ENCODE measurements at regions not wholly inside any gene's neighbourhood (a gene's known extent, or its start where the extent isn't known, plus 50 kb on each side); places are given as distances from the start of the nearest gene placed in this dataset.

DNA sequence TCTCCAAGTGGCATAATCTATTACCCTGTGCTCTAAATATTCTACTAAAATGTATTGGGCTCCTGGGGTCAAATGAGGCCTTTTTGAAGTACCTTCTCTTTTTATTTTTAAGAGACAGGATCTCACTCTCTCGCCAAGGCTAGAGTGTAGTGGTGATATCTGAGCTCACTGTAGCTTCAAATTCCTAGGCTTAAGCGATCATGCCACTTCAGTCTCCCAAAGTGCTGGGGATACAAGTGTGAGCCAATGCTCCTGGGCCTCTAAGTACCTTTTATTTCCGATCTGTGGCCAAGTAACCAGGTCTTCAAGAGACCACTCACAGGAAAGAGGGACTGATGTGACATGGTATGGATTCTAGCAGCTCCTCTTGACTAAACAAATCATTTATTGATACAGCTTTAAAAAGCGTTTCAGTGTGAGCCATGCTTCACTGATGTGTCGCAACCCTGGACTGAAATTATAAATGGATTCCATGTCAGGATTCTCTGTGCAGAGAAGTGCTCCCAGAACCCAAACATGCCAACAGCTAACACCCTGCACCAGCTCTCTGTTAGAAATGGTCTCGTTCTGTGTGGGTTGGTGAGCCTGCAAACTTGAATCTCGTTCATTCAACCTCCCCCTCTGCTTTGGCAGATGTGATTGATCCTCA, 477.8 kb downstream of the HINT1 start:
- H3K27ac ChIP-seq (ENCODE audit: low read length): no peak overlapping the region
- no peaks in the 10 kb centered on the region for H3K36me3 ChIP-seq (ENCODE audit: control insufficient read depth in 2 of 2, insufficient read depth in 2 of 2, low read length in 2 of 2)
- H3K4me3 ChIP-seq (ENCODE audit: low read length in 2 of 2): no peak overlapping the region

DNA sequence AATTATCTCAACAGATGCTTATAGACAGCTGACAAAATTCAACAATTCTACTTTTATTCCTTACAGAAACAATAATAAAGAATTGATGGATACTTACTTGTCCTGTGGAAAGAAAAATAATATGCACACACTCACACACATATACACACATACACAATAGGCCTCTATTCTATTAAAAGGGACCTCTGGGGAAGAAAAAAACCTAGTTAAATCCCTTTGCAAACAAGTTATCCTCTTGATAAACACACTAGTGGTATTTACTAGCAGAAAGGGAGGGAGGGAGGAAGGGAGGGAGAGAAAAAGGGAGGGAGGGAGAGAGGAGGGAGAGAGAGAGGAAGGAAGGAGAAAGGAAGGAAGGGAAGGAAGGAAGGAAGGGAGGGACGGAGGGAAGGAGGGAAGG, 486.4 kb downstream of the HINT1 start:
- no peak overlapping the region for H3K4me3 ChIP-seq (ENCODE audit: low read length in 2 of 2)
- no peaks in the 10 kb centered on the region for H3K27me3 ChIP-seq (ENCODE audit: control insufficient read depth in 1 of 2, insufficient read depth in 2 of 2, low read length in 2 of 2)
- no peak overlapping the region for H3K27ac ChIP-seq (ENCODE audit: low read length)
- no peaks in the 10 kb centered on the region for H3K36me3 ChIP-seq (ENCODE audit: control insufficient read depth in 2 of 2, insufficient read depth in 2 of 2, low read length in 2 of 2)
- H3K9ac ChIP-seq (ENCODE audit: low read length in 2 of 2): no peak overlapping the region
- H3K4me1 ChIP-seq (ENCODE audit: control insufficient read depth, insufficient read depth, low read length): no peaks in the 10 kb centered on the region
- H3K9me3 ChIP-seq (ENCODE audit: control insufficient read depth in 2 of 2, low read length in 2 of 2): no peaks in the 10 kb centered on the region

More for the DNA sequence above, 477.8 kb downstream of the HINT1 start:
- Histone ChIP-seq H3K4me1 (ENCODE audit: control insufficient read depth, insufficient read depth, low read length) (no peaks in the 10 kb centered on the region), H3K9ac (ENCODE audit: low read length in 2 of 2) (no peak overlapping the region), H3K9me3 (ENCODE audit: control insufficient read depth in 2 of 2, low read length in 2 of 2) (no peaks in the 10 kb centered on the region), H3K27me3 (ENCODE audit: control insufficient read depth in 1 of 2, insufficient read depth in 2 of 2, low read length in 2 of 2) (no peaks in the 10 kb centered on the region)

DNA sequence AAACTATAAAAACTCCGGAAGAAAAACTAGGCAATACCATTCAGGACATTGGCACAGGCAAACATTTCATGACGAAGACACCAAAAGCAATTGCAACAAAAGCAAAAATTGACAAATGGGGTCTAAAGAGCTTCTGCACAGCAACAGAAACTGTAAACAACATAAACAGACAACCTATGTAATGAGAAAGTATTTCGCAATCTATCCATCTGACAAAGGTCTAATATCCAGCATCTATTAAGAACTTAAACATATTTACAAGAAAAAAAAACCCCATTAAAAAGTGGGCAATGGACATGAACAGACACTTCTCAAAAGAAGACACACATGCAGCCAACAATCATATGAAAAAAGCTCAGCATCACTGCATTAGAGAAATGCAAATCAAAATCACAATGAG, 498.6 kb downstream of the HINT1 start:
- Histone ChIP-seq H3K27me3 (ENCODE audit: control insufficient read depth in 1 of 2, insufficient read depth in 2 of 2, low read length in 2 of 2) (no peaks in the 10 kb centered on the region), H3K9ac (ENCODE audit: low read length in 2 of 2) (no peak overlapping the region), H3K4me1 (ENCODE audit: control insufficient read depth, insufficient read depth, low read length) (no peaks in the 10 kb centered on the region), H3K9me3 (ENCODE audit: control insufficient read depth in 2 of 2, low read length in 2 of 2) (no peaks in the 10 kb centered on the region), H3K36me3 (ENCODE audit: control insufficient read depth in 2 of 2, insufficient read depth in 2 of 2, low read length in 2 of 2) (no peaks in the 10 kb centered on the region), H3K4me3 (ENCODE audit: low read length in 2 of 2) (no peak overlapping the region), H3K27ac (ENCODE audit: low read length) (no peak overlapping the region)

DNA sequence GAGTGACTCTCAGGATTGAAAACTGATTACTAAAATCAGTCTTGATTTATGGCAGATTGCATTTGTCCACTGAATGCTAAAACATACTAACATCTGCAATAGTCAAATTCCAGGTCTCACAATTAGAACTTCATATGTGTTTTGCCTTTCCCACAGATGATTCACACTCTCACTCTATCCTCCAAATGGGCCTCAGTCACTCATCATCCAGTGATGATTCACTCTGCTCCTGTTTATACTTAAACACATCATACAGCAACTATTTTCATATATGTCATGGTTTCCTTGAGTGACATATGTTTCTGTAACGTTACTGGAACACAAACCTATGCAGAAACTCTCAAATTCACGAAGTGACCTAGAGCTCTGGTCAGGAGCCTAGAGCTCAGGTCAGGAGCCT, 512.9 kb downstream of the HINT1 start:
- no peaks in the 10 kb centered on the region for H3K9me3 ChIP-seq (ENCODE audit: control insufficient read depth in 2 of 2, low read length in 2 of 2)
- no peak overlapping the region for H3K27ac ChIP-seq (ENCODE audit: low read length)
- no peaks in the 10 kb centered on the region for H3K36me3 ChIP-seq (ENCODE audit: control insufficient read depth in 2 of 2, insufficient read depth in 2 of 2, low read length in 2 of 2)
- H3K4me3 ChIP-seq (ENCODE audit: low read length in 2 of 2): no peak overlapping the region
- no peak overlapping the region for H3K9ac ChIP-seq (ENCODE audit: low read length in 2 of 2)
- H3K4me1 ChIP-seq (ENCODE audit: control insufficient read depth, insufficient read depth, low read length): no peaks in the 10 kb centered on the region
- H3K27me3 ChIP-seq (ENCODE audit: control insufficient read depth in 1 of 2, insufficient read depth in 2 of 2, low read length in 2 of 2): no peaks in the 10 kb centered on the region

DNA sequence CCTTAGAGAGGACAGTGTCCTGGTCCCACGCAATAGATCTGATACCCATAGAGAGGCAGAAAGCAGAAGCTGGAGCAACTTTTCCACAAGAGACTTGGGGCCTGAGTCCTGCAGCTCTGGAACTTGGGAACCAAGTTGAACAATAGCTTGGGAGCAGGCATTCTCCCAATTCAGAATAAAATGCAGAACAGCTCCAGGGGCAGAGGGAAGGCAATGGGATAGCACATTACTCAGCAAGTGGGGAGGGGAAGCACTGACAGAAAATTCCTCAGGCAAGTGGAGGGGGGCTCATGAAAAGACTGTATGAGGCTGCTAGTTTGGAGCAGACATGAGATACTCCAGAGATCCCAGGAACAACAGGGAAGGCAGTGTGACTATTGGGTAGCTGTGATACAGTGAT, 513.6 kb downstream of the HINT1 start:
- Histone ChIP-seq H3K4me1 (ENCODE audit: control insufficient read depth, insufficient read depth, low read length) (no peaks in the 10 kb centered on the region), H3K9me3 (ENCODE audit: control insufficient read depth in 2 of 2, low read length in 2 of 2) (no peaks in the 10 kb centered on the region), H3K36me3 (ENCODE audit: control insufficient read depth in 2 of 2, insufficient read depth in 2 of 2, low read length in 2 of 2) (no peaks in the 10 kb centered on the region), H3K9ac (ENCODE audit: low read length in 2 of 2) (no peak overlapping the region), H3K27me3 (ENCODE audit: control insufficient read depth in 1 of 2, insufficient read depth in 2 of 2, low read length in 2 of 2) (no peaks in the 10 kb centered on the region), H3K27ac (ENCODE audit: low read length) (no peak overlapping the region), H3K4me3 (ENCODE audit: low read length in 2 of 2) (no peak overlapping the region)

DNA sequence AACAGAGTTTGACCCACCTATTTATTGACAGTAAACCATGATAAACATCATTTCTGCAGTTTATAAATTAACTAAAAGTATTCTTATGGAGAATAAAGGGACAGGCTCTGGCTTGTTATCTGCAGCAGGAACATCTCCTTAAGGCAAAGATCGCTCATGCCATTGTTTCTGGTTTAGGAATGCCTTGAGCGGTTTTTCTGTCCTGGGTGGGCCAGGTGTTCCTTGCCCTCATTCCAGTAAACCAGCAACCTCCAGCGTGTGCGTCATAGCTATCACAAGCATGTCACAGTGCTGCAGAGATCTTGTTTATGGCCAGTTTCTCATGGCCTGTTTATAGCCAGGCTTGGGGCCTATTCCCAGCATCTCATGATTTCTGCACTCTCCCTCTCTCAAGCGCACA, 521.7 kb downstream of the HINT1 start:
- Histone ChIP-seq H3K36me3 (ENCODE audit: control insufficient read depth in 2 of 2, insufficient read depth in 2 of 2, low read length in 2 of 2) (no peaks in the 10 kb centered on the region), H3K9ac (ENCODE audit: low read length in 2 of 2) (no peak overlapping the region), H3K27ac (ENCODE audit: low read length) (no peak overlapping the region), H3K9me3 (ENCODE audit: control insufficient read depth in 2 of 2, low read length in 2 of 2) (peaks cover 0 to 2% of the 10 kb centered on the region in 2 donors), H3K4me1 (ENCODE audit: control insufficient read depth, insufficient read depth, low read length) (no peaks in the 10 kb centered on the region), H3K4me3 (ENCODE audit: low read length in 2 of 2) (no peak overlapping the region), H3K27me3 (ENCODE audit: control insufficient read depth in 1 of 2, insufficient read depth in 2 of 2, low read length in 2 of 2) (no peaks in the 10 kb centered on the region)

DNA sequence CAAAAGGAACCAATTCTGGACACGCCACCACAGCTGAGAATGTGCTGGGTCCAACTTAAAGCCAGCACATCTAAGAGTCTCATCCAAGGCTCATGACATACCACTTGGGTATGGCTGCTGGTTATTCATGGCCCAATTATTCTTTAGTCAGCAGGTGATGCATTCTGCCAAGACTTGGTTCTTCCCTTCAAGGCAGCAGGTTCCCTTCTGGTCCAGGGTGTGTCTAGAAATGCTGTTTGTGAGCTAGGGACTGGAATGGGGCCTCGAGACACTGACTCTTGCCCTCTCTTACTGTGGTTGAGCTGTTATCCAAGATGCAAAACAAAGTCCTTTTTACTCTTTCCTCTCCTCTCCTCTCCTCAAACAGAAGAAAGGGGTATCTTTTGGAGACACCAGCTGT, 522.6 kb downstream of the HINT1 start:
- Histone ChIP-seq H3K36me3 (ENCODE audit: control insufficient read depth in 2 of 2, insufficient read depth in 2 of 2, low read length in 2 of 2) (no peaks in the 10 kb centered on the region), H3K4me3 (ENCODE audit: low read length in 2 of 2) (no peak overlapping the region), H3K27ac (ENCODE audit: low read length) (no peak overlapping the region), H3K4me1 (ENCODE audit: control insufficient read depth, insufficient read depth, low read length) (no peaks in the 10 kb centered on the region), H3K27me3 (ENCODE audit: control insufficient read depth in 1 of 2, insufficient read depth in 2 of 2, low read length in 2 of 2) (no peaks in the 10 kb centered on the region), H3K9ac (ENCODE audit: low read length in 2 of 2) (no peak overlapping the region), H3K9me3 (ENCODE audit: control insufficient read depth in 2 of 2, low read length in 2 of 2) (peaks cover 0 to 2% of the 10 kb centered on the region in 2 donors)

DNA sequence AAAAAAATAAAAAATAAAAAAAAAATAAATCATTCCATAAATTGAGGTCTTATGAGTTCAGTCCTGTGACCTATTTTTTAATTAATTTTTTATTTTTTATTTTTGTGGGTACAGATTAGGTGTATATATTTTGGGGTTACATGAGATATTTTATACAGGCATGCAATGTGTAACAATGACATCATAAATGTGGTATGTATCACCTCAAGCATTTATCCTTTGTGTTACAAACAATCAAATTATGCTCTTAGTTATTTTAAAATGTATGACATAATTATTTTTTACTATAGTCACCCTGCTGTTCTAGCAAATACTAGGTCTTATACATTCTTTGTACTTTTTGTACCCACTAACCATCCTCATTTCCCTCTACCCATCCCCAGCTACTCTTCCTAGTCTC, 537.9 kb downstream of the HINT1 start:
- no peak overlapping the region for H3K9ac ChIP-seq (ENCODE audit: low read length in 2 of 2)
- H3K27me3 ChIP-seq (ENCODE audit: control insufficient read depth in 1 of 2, insufficient read depth in 2 of 2, low read length in 2 of 2): no peaks in the 10 kb centered on the region
- H3K9me3 ChIP-seq (ENCODE audit: control insufficient read depth in 2 of 2, low read length in 2 of 2): no peaks in the 10 kb centered on the region
- H3K36me3 ChIP-seq (ENCODE audit: control insufficient read depth in 2 of 2, insufficient read depth in 2 of 2, low read length in 2 of 2): no peaks in the 10 kb centered on the region
- no peaks in the 10 kb centered on the region for H3K4me1 ChIP-seq (ENCODE audit: control insufficient read depth, insufficient read depth, low read length)
- H3K27ac ChIP-seq (ENCODE audit: low read length): no peak overlapping the region
- no peak overlapping the region for H3K4me3 ChIP-seq (ENCODE audit: low read length in 2 of 2)

DNA sequence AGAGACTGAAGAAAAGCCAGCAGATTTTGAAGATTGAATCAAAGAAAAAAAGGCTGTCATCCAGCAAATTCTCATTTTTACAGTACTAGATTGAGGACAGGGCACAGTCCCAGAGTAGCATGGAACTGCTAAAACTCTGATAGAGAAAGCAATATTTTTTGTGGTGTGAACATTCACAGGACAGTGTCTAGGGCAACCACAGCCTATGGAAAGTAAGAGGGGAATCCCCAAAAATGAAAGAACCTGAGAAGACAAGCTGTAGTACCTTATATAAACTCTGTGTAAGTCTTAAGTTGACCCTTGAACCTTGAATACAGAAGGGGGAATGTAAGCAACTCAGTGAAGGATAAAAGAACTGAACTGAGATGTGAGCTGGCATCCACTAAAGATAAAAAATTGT, 540.3 kb downstream of the HINT1 start:
- Histone ChIP-seq H3K27me3 (ENCODE audit: control insufficient read depth in 1 of 2, insufficient read depth in 2 of 2, low read length in 2 of 2) (no peaks in the 10 kb centered on the region), H3K9me3 (ENCODE audit: control insufficient read depth in 2 of 2, low read length in 2 of 2) (no peaks in the 10 kb centered on the region), H3K4me3 (ENCODE audit: low read length in 2 of 2) (no peak overlapping the region), H3K36me3 (ENCODE audit: control insufficient read depth in 2 of 2, insufficient read depth in 2 of 2, low read length in 2 of 2) (no peaks in the 10 kb centered on the region), H3K4me1 (ENCODE audit: control insufficient read depth, insufficient read depth, low read length) (no peaks in the 10 kb centered on the region), H3K9ac (ENCODE audit: low read length in 2 of 2) (no peak overlapping the region), H3K27ac (ENCODE audit: low read length) (no peak overlapping the region)

DNA sequence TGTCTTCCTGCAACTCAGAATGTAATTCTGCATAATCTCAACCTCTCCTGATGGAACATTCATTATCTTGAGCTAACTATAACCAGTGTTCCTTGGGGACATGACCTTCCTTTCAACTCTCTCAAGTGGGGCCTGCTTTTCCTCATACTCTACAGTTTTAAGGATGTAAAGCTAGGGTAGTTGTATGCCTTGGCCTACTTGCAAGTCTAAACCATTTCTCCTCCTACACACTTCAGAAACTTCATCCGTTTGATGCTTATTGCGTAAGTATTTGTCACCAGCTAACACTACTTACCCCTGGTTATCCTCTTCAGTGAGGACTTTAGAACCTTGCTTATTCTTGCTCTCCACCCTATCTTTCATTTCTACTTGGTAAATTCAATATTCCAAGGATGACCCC, 548.9 kb downstream of the HINT1 start:
- Histone ChIP-seq H3K27me3 (ENCODE audit: control insufficient read depth in 1 of 2, insufficient read depth in 2 of 2, low read length in 2 of 2) (no peaks in the 10 kb centered on the region), H3K9ac (ENCODE audit: low read length in 2 of 2) (no peak overlapping the region), H3K36me3 (ENCODE audit: control insufficient read depth in 2 of 2, insufficient read depth in 2 of 2, low read length in 2 of 2) (no peaks in the 10 kb centered on the region), H3K9me3 (ENCODE audit: control insufficient read depth in 2 of 2, low read length in 2 of 2) (peaks cover 0 to 4% of the 10 kb centered on the region in 2 donors), H3K27ac (ENCODE audit: low read length) (no peak overlapping the region), H3K4me1 (ENCODE audit: control insufficient read depth, insufficient read depth, low read length) (no peaks in the 10 kb centered on the region), H3K4me3 (ENCODE audit: low read length in 2 of 2) (no peak overlapping the region)

DNA sequence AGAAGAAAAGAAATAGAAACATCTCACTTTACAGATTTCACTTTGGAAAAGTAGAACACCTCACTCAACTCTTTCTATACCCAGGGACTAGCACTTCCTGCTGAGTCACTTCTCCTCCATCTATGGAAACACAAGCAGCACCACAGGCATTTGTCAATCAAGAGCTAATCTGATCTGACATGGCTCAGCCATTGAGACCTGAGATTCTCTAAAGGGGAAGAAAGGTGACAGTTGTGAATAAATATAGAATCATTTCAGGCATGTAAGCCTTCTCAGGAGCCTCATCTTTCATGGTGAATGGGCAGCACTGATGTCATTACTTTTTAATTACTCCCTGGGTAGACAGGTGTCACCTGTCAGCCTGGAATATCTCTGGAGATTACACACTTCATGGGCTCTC, 559.8 kb downstream of the HINT1 start:
- no peaks in the 10 kb centered on the region for H3K4me1 ChIP-seq (ENCODE audit: control insufficient read depth, insufficient read depth, low read length)
- H3K9ac ChIP-seq (ENCODE audit: low read length in 2 of 2): no peak overlapping the region
- H3K27ac ChIP-seq (ENCODE audit: low read length): no peak overlapping the region
- no peaks in the 10 kb centered on the region for H3K27me3 ChIP-seq (ENCODE audit: control insufficient read depth in 1 of 2, insufficient read depth in 2 of 2, low read length in 2 of 2)
- no peak overlapping the region for H3K4me3 ChIP-seq (ENCODE audit: low read length in 2 of 2)
- no peaks in the 10 kb centered on the region for H3K36me3 ChIP-seq (ENCODE audit: control insufficient read depth in 2 of 2, insufficient read depth in 2 of 2, low read length in 2 of 2)
- H3K9me3 ChIP-seq (ENCODE audit: control insufficient read depth in 2 of 2, low read length in 2 of 2): peaks cover 0 to 2% of the 10 kb centered on the region in 2 donors

Measured in stomach smooth muscle (tissue), 2 donors.